Endothelial cell of umbilical vein (primary cell): ENCODE measurements at regions not wholly inside any gene's neighbourhood (a gene's known extent, or its start where the extent isn't known, plus 50 kb on each side); places are given as distances from the start of the nearest gene placed in this dataset.

Source experiments
- BruUV-seq: library from RNA; stranded (reverse); fragments of 400-500 nt; replicated peaks from 2 replicates; lab custom pipeline; 2021; lab: Mats Ljungman, UMichigan
- CTCF ChIA-PET: fragments of 300-600, 350-600 bp; sonication (Branson Sonifier 250); formaldehyde crosslinking; loops from one replicate; lab custom pipeline; 2021; ENCODE audit warnings: antibody characterized with exemption, inconsistent platforms; lab: Charles Lee
- POLR2A ChIA-PET: fragments of 300-600, 350-600 bp; sonication (Branson Sonifier 250); formaldehyde crosslinking; loops from one replicate; lab custom pipeline; 2021; ENCODE audit warnings: antibody characterized with exemption, inconsistent platforms; lab: Charles Lee
- DNase-seq: peaks from one replicate; pipeline ENCODE4 v3.0.0-alpha.2; 2011; ENCODE audit warnings: low read depth, low spot score
- FAIRE-seq: peaks from 2 replicates; lab custom pipeline; 2011; peaks lifted over from hg19 to GRCh38; lab: Jason Lieb, UNC
- H2AFZ ChIP-seq: 2 replicates; pipeline ENCODE4 v1.6.0; 2012; ENCODE audit warnings: low read depth, low read length, control low read depth, inconsistent platforms
- H3K27ac ChIP-seq: 2 replicates; pipeline ENCODE4 v1.5.1; 2011; ENCODE audit warnings: low read depth, mild to moderate bottlenecking, control low read depth, low read length, moderate library complexity; ENCODE audit not compliant: insufficient read depth
- H3K27me3 ChIP-seq, 2 experiments: 2 replicates each; pipeline versions ENCODE4 v1.6.0 to v1.6.1; 2011; ENCODE audit warnings: low read length in 2 of 2, mixed read lengths in 1 of 2; ENCODE audit not compliant: control insufficient read depth in 2 of 2, insufficient read depth in 2 of 2
- H3K36me3 ChIP-seq, 2 experiments: 2 replicates in 1 of 2; 3 replicates in 1 of 2; pipeline ENCODE4 v1.5.1; 2011; ENCODE audit warnings: low read length in 2 of 2, mild to moderate bottlenecking in 1 of 2, moderate library complexity in 1 of 2; ENCODE audit not compliant: control insufficient read depth in 2 of 2, insufficient read depth in 2 of 2; ENCODE audit errors: extremely low read depth in 1 of 2
- H3K4me1 ChIP-seq: 3 replicates; pipeline ENCODE4 v1.5.1; 2011; ENCODE audit warnings: mild to moderate bottlenecking, low read length; ENCODE audit not compliant: control insufficient read depth, insufficient read depth; ENCODE audit errors: extremely low read depth
- H3K4me2 ChIP-seq: 2 replicates; pipeline ENCODE4 v1.6.1; 2011; ENCODE audit warnings: low read length, control low read depth, mixed read lengths; ENCODE audit not compliant: insufficient read depth
- H3K4me3 ChIP-seq, 3 experiments: fragments of 200-600 bp in 1 of 3; sonication (generic), shearing (Covaris generic) in 1 of 3; replicated peaks in 1 of 3; 2 replicates each; pipeline ENCODE4 v1.5.1; 2011 to 2016; ENCODE audit warnings: control low read depth in 3 of 3, low read length in 3 of 3, mild to moderate bottlenecking in 2 of 3, inconsistent platforms in 1 of 3, low read depth in 1 of 3, moderate library complexity in 1 of 3; ENCODE audit not compliant: insufficient read depth in 1 of 3
- H3K79me2 ChIP-seq: 2 replicates; pipeline ENCODE4 v1.6.0; 2012; ENCODE audit warnings: low read length, inconsistent platforms; ENCODE audit not compliant: control insufficient read depth, insufficient read depth
- H3K9ac ChIP-seq: replicated peaks from 2 replicates; pipeline ENCODE3; 2011; ENCODE audit warnings: low read length, control low read depth; ENCODE audit not compliant: insufficient read depth; ENCODE audit errors: extremely low read depth
- H3K9me1 ChIP-seq: replicated peaks from 3 replicates; pipeline ENCODE4 v1.6.0; 2011; ENCODE audit warnings: mild to moderate bottlenecking, low read length; ENCODE audit not compliant: control insufficient read depth, insufficient read depth; ENCODE audit errors: extremely low read depth
- H3K9me3 ChIP-seq: replicated peaks from 2 replicates; pipeline ENCODE4 v1.5.1; 2012; ENCODE audit warnings: low read length, inconsistent platforms; ENCODE audit not compliant: control insufficient read depth, insufficient read depth
- H4K20me1 ChIP-seq: replicated peaks from 2 replicates; pipeline ENCODE3; 2011; ENCODE audit warnings: mild to moderate bottlenecking, low read length; ENCODE audit not compliant: control insufficient read depth, insufficient read depth; ENCODE audit errors: extremely low read depth
- CTCF ChIP-seq, 2 donors: IDR thresholded peaks; 1 replicate in 1 of 2; 2 replicates in 1 of 2; pipeline ENCODE4 v1.5.1; 2011; ENCODE audit warnings: low read length in 2 of 2, mild to moderate bottlenecking in 2 of 2, moderate library complexity in 2 of 2, control low read depth in 1 of 2, inconsistent platforms in 1 of 2, low read depth in 1 of 2; ENCODE audit not compliant: insufficient read depth in 1 of 2; ENCODE audit errors: extremely low read depth in 1 of 2
- EZH2 ChIP-seq: IDR thresholded peaks from 2 replicates; pipeline ENCODE4 v1.6.1; 2012; ENCODE audit warnings: borderline replicate concordance, low read depth, mild to moderate bottlenecking, moderate library complexity, low read length, inconsistent platforms; ENCODE audit not compliant: severe bottlenecking
- FOS ChIP-seq: IDR thresholded peaks from 2 replicates; pipeline ENCODE4 v1.6.1; 2011; ENCODE audit warnings: mild to moderate bottlenecking, low read length, moderate library complexity, borderline replicate concordance; ENCODE audit not compliant: insufficient read depth
- GATA2 ChIP-seq: IDR thresholded peaks from 2 replicates; pipeline ENCODE4 v1.7.0; 2011; ENCODE audit warnings: low read depth, mild to moderate bottlenecking, moderate library complexity, mixed read lengths, low read length; ENCODE audit not compliant: insufficient read length, insufficient read depth
- JUN ChIP-seq: IDR thresholded peaks from 2 replicates; pipeline ENCODE4 v1.6.1; 2011; ENCODE audit warnings: borderline replicate concordance, low read depth; ENCODE audit not compliant: insufficient read length, insufficient read depth
- MAX ChIP-seq: IDR thresholded peaks from 2 replicates; pipeline ENCODE4 v1.6.1; 2011; ENCODE audit not compliant: insufficient read depth, insufficient read length
- POLR2A ChIP-seq: IDR thresholded peaks from 2 replicates; pipeline ENCODE4 v1.6.1; 2012; ENCODE audit warnings: low read depth, mild to moderate bottlenecking, control low read depth, low read length
- dilution Hi-C: fragments of 300-500 bp; cut with MboI; formaldehyde crosslinking; loops from one replicate; pipeline ENCODE4 v1.15.0; 2019; ENCODE audit warnings: low sequenced_read_pairs; ENCODE audit not compliant: extremely low pct_ligation_motif_present
- intact Hi-C: fragments of 100-400 bp; cut with micrococcal nuclease; formaldehyde crosslinking; loops from one replicate; pipeline ENCODE4 v1.10.0; 2022

- POLR2A ChIA-PET = interaction anchor here (0.7 to 1.2 kb wide), 2 partner anchors 9 to 33 kb away, joined by 3 to 4 read pairs; no protein-coding TSS in a partner anchor
Measured at GRCh38 chr14:54117924-54118323, 161.3 kb upstream of the BMP4 start.

GRCh38 chr14:54120260-54120659, 163.6 kb upstream of the BMP4 start:
- Histone ChIP-seq H3K36me3 (no peaks in the 10 kb centered on the region), H3K9me1 (no peaks in the 10 kb centered on the region), H3K9ac (no peak overlapping the region), H3K4me3 (no peak overlapping the region), H3K4me2 (no peak overlapping the region), H3K4me1 (peaks cover 27% of the 10 kb centered on the region), H2AFZ (no peak overlapping the region), H3K27ac (no peak overlapping the region), H3K27me3 (no peaks in the 10 kb centered on the region), H3K79me2 (no peaks in the 10 kb centered on the region), H4K20me1 (no peaks in the 10 kb centered on the region), H3K9me3 (no peaks in the 10 kb centered on the region)
- ChIA-PET POLR2A (no interaction called here), CTCF (no interaction called here)
- FAIRE-seq (no peak), DNase-seq (no peak)
- dilution Hi-C loops (no loop called here), intact Hi-C loops (no loop called here)
- no peak for TF ChIP-seq FOS
- TF ChIP-seq EZH2 = no peak
- TF ChIP-seq GATA2 = no peak
- no peak for TF ChIP-seq CTCF (IDR thresholded peaks at IDR 0.05; ENCODE audit: extremely low read depth in 1 of 2, insufficient read depth in 1 of 2, low read depth in 1 of 2, low read length in 2 of 2)
- TF ChIP-seq JUN = no peak
- TF ChIP-seq MAX = no peak
- TF ChIP-seq POLR2A = no peak
- no TSS peak for BruUV-seq

More at GRCh38 chr14:54117924-54118323, 161.3 kb upstream of the BMP4 start:
- no peaks in the 10 kb centered on the region for H3K9me1 ChIP-seq
- H3K4me1 ChIP-seq = peaks cover 42% of the 10 kb centered on the region
- H2AFZ ChIP-seq = peak overlapping the region; percentile 27
- H3K79me2 ChIP-seq = no peaks in the 10 kb centered on the region
- H3K27ac ChIP-seq = no peak overlapping the region
- dilution Hi-C loops (no loop called here), intact Hi-C loops (no loop called here)
- DNase-seq (no peak), FAIRE-seq (no peak)
- no peak overlapping the region for H3K9ac ChIP-seq
- TF ChIP-seq GATA2 (no peak), POLR2A (no peak), JUN (no peak), FOS (no peak)
- CTCF ChIA-PET = interaction anchor here (0.7 to 2.9 kb wide), 6 partner anchors 15 to 220 kb away, joined by 3 to 16 read pairs (median 4); no protein-coding TSS in a partner anchor
- no peak overlapping the region for H3K4me2 ChIP-seq
- BruUV-seq = no TSS peak
- H3K27me3 ChIP-seq = no peaks in the 10 kb centered on the region
- no peaks in the 10 kb centered on the region for H3K36me3 ChIP-seq
- H4K20me1 ChIP-seq = no peaks in the 10 kb centered on the region
- no peak overlapping the region for H3K4me3 ChIP-seq
- H3K9me3 ChIP-seq = no peaks in the 10 kb centered on the region
